ENCODE measurements at regions not wholly inside any gene's neighbourhood (a gene's known extent, or its start where the extent isn't known, plus 50 kb on each side); places are given as distances from the start of the nearest gene placed in this dataset.
A peak's percentile ranks its signal among the peaks of the same experiment; 100 is the strongest.
"Not testable (repeated sequence)": the region's sequence is repeated elsewhere in the genome, so short reads cannot be mapped to it uniquely, and the experiment has no call there.

GRCh38 chrY:13878506-13878905 is 107.8 kb downstream of the VCY start:
- H3K4me3 Mint-ChIP-seq, result no peak overlapping the region
- H3K27me3 Mint-ChIP-seq, result no peaks in the 10 kb centered on the region
- no peaks in the 10 kb centered on the region for H3K36me3 Mint-ChIP-seq (ENCODE audit: low read depth)
- DNase-seq (no peak), ATAC-seq (no peak)
- no peaks in the 10 kb centered on the region for H3K4me1 Mint-ChIP-seq
- H3K9me3 Mint-ChIP-seq, result no peaks in the 10 kb centered on the region
- H3K27ac Mint-ChIP-seq, result no peak overlapping the region

DNA sequence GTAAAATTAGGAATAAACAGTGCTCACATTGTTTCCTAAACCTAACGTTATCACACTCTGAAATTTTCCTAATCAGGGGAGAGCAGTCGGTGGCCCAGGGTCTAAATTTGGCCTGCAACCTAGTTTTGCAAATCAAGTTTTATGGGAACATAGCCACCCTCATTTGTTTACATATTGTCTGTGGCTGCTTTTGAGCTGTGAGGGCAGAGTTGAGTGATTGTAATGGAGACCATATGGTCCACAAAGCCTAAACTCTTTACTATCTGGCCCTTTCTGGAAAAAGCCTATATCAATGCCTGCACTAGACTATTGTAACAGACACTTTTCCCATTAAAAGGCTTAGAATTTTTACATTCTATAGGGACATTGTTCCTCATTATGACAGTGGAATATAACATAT is 105.2 kb downstream of the VCY start:
- DNase-seq (no peak), ATAC-seq (no peak)
- no peak overlapping the region for H3K27ac Mint-ChIP-seq
- H3K9me3 Mint-ChIP-seq, result no peaks in the 10 kb centered on the region
- H3K27me3 Mint-ChIP-seq, result no peaks in the 10 kb centered on the region
- H3K36me3 Mint-ChIP-seq (ENCODE audit: low read depth), result no peaks in the 10 kb centered on the region
- no peaks in the 10 kb centered on the region for H3K4me1 Mint-ChIP-seq
- no peak overlapping the region for H3K4me3 Mint-ChIP-seq

GRCh38 chrY:13882829-13883228 is 103.4 kb downstream of the VCY start:
- Mint-ChIP-seq H3K36me3 (ENCODE audit: low read depth) (no peaks in the 10 kb centered on the region), H3K4me3 (no peak overlapping the region), H3K27ac (no peak overlapping the region), H3K9me3 (no peaks in the 10 kb centered on the region), H3K4me1 (no peaks in the 10 kb centered on the region), H3K27me3 (no peaks in the 10 kb centered on the region)
- ATAC-seq, result no peak
- DNase-seq, result no peak

GRCh38 chrY:13894028-13894427 is 92.2 kb downstream of the VCY start:
- not testable (repeated sequence) for H3K27me3 Mint-ChIP-seq; H3K4me3 Mint-ChIP-seq; H3K9me3 Mint-ChIP-seq; H3K27ac Mint-ChIP-seq; ATAC-seq; H3K36me3 Mint-ChIP-seq (ENCODE audit: low read depth)
- peak; percentile 1 for DNase-seq
- peaks cover 13% of the 10 kb centered on the region for H3K4me1 Mint-ChIP-seq

DNA sequence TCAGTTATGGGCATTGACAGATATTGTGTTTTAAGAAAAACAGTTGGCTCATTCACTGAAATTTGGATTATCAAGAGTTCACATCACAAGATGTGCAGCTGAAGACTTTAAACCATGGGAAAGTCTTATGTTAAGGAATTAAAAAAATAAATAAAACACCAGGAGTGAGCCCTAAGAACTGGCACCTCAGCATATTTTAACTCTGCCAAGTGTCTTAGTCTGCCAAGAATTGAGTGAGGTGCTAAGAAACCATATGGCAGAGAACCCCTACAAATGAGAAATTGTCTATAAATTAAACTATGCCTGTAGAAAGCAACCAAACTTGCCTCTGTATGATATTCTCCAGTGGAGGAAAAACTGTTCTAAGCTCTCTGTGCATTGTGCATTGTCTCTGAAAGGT is 78.5 kb downstream of the VCY start:
- Mint-ChIP-seq H3K4me1 (no peaks in the 10 kb centered on the region), H3K27ac (no peak overlapping the region), H3K9me3 (peaks cover 3% of the 10 kb centered on the region), H3K36me3 (ENCODE audit: low read depth) (no peaks in the 10 kb centered on the region), H3K4me3 (no peak overlapping the region), H3K27me3 (no peaks in the 10 kb centered on the region)
- DNase-seq, result no peak
- no peak for ATAC-seq

GRCh38 chrY:13930436-13930835 is 55.8 kb downstream of the VCY start:
- not testable (repeated sequence) for H3K4me3 Mint-ChIP-seq; H3K27ac Mint-ChIP-seq; ATAC-seq; H3K4me1 Mint-ChIP-seq; H3K27me3 Mint-ChIP-seq; H3K36me3 Mint-ChIP-seq (ENCODE audit: low read depth); H3K9me3 Mint-ChIP-seq; DNase-seq

Data from activated naive CD8-positive, alpha-beta T cell treated with anti-CD3 and anti-CD28 coated beads, Interleukin-2, amount 50 U/mL, for 24 hours (primary cell).